ENCODE measurements at regions not wholly inside any gene's neighbourhood (a gene's known extent, or its start where the extent isn't known, plus 50 kb on each side); places are given as distances from the start of the nearest gene placed in this dataset.
"Not testable (repeated sequence)": the region's sequence is repeated elsewhere in the genome, so short reads cannot be mapped to it uniquely, and the experiment has no call there.

DNA sequence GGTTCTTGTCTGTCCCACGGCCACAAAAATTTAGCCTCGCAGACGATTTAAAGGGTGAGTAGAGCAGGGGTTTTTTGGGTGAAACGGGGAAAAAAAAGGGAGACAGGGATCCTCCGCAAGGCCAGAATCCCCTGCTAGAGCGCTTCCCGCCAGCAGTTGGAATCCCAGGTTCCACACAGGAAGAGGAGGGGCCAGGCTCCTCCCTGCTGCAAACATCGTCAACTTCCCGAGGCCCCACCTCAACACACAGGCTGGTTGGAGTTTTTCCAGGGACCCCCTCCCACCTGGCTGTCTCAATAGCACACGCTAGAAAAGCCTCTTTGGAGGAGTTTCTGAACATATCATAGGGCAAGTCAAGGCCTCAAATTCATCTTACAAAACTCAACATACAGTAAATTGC lies 112.7 kb downstream of the MTERF1 start:
- no peak for DNase-seq (ENCODE audit: low read depth in 2 of 3, low spot score in 1 of 3)

DNA sequence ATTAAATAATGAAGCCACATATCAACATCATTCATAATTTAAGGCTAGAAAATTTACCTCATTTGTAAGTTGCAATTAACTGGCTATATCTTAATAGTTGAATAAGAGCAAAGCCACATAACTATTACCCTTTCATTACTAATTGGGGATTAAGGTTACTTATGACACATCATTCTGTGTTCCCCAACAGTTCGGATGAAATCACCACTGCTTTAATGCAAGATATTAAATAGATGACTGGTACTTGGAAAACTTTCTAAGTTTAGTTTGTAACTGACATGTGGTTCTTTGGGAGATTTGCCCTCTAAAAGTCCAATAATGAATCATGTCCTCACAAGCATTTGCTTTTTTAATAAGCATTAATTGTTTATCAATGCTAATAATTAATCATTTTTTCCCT lies 109.1 kb downstream of the MTERF1 start:
- no peak for DNase-seq (ENCODE audit: low read depth in 2 of 3, low spot score in 1 of 3)

DNA sequence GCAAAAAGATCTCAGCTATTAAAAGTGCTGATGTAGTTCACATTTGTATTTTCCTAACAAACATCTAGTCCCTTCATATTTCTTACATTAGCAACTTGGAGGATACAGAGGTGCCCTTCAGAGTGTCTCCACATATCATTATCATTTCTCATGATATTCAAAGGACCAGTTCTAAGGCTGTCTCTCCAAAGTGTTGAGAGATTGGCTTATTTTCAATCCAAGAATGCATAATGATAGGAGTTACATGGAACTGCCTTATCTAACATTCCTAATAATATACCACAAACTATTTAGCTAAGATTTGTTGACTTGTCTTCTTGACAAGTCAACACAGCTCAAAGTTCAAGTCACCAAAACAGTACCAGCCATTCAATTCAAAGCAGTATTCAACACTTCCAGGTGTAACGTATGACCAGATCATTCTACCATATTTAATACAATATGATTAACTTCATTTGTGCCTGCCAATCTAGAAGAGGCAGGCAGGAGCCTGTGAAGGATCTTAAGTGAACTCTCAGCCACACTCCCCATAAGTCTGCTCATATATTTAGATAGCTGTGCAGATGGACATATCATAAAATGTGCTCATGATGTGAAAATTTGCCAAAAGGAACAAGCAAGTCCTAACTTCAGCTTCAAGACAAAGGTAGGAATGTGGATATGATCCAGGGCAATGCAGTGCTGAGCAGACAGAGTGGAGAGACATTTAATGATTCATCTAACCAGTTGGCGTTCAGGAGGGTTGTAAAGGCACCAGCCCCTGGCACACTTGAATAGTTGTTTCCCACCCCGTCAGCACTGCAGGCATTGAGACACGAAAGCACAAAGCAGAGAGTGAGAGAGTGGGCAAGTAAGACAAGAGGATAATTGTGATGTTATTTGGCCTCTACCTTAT lies 108.3 kb downstream of the MTERF1 start:
- DNase-seq (ENCODE audit: low read depth in 2 of 3, low spot score in 1 of 3), result no peak

DNA sequence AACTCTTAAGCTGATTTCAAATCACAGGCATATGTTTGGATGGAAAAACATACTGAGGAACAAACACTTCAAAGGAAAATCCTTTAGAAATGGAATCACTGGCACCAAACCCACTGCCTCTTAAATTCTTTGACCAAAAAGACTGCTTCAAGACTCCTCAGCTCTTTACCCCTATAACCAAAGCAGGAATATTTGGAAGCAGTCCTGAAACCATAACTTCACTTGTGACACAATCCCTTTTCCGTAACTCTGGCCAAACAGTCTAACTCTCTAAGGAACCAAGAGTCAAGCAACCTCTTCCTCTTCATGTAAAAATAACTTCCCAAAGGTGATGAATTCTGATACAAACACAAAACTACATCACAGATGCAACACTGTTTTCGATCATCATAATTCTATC lies 104.3 kb downstream of the MTERF1 start:
- no peak for DNase-seq (ENCODE audit: low read depth in 2 of 3, low spot score in 1 of 3)

DNA sequence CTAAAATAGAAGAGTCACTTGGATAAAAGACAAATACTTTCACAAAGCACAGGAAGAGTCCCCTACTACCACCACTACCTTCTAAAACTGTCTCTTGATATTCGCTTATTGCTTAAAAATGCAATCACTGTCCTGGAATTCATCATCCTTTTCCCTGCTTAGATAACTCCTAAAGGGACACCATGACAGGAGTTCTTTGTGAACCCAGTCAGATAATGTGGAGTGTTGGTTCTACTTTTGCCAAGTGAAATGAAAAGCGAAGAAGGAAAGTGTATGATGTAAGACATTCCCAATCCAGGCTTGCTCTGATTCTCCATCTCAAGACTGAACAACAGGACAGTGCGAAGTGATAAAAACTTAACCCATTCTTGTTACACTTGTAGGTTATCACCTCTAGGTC lies 103.0 kb downstream of the MTERF1 start:
- no peak for DNase-seq (ENCODE audit: low read depth in 2 of 3, low spot score in 1 of 3)

DNA sequence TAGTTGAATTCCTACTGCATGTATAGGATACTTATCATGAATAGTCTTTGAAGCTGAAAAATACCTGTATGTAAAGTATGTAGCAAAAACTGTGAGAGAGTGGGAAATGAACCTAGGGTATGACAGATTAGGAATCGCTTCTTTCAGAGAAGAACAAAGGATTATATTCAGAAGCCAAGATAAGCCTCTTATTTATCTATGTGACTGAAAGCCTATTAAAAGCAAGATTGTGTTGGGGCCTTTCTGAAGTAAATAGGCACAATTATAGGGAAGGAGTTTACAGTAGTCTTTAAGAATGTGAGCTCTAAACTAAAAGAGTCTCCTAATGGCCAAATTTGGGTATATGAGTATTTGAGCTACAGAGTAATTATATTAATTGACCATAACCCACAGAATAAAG lies 102.1 kb downstream of the MTERF1 start:
- no peak for DNase-seq (ENCODE audit: low read depth in 2 of 3, low spot score in 1 of 3)

DNA sequence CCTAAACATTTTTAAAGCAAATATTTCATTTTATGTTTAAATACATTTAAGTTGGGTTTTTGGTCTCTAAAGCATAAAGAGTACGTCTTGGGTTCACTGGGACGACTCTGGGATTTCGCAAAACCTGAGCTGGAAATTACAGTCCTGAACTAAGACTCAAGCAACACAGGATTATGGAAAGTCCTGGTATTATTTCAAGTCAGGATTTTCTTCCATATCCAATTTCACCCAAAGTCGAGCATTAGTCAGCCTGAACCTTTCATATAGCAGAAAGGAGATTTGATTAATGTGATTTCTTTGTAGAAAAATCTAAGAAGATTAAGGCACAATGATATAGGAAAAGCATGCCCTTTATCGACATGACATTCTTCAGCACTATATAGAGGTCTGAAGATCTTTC lies 100.0 kb downstream of the MTERF1 start:
- no peak for DNase-seq (ENCODE audit: low read depth in 2 of 3, low spot score in 1 of 3)

DNA sequence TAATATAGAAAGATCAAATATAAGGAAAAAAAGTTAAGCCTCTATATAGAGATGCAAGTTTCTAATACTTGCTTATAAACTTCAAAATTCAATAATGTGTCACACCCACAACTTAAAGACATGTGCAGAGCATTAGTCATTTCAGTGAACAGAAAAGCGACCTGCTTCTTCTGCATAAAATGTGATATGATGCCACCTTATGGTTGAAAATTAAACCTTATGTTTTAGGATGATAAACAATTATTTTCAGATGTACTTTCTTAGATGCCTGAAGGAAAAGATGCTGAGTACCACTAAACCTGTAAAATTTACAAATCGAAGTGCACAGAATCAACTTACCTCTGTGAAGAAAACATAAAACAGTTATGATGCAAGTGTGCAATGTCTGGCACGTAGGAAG lies 96.0 kb downstream of the MTERF1 start:
- DNase-seq (ENCODE audit: low read depth in 2 of 3, low spot score in 1 of 3), result no peak

DNA sequence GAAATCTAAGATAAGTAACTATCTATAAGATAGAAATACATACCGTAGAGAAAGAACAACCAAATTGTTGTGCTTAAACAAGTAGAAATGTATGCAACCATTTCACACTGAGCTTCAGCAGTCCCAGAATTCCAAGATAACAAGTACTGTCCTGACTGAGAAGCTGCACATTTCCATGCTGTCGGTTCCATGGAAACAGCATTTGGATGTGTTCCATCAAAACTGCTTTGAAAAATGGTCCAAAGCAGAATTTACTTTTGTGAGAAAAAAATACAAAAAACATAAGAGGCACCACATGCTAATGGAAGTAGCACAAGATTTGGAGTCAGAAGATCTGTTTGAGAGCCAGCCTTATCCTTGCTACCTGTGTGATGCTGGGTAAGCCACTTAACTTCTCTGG lies 92.6 kb downstream of the MTERF1 start:
- no peak for DNase-seq (ENCODE audit: low read depth in 2 of 3, low spot score in 1 of 3)

DNA sequence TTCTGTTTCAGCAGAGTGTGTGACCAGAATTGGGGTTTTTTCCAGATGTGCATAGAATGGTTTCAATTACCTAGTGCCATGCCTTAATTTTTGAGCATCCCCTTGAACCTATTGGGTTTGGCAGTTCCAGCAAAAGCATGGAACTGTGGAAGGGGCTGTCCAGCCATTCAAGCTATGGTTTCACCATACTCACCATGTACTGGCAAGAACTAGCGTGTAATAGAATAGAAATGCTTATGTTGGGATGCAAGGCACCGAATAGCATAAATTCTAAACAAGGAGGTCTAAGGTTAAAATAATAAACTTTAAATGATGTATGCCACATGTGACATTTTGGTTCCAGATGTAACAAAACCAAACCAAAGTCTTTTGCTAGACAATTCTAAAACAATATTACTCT lies 91.4 kb downstream of the MTERF1 start:
- DNase-seq (ENCODE audit: low read depth in 2 of 3, low spot score in 1 of 3), result no peak

DNA sequence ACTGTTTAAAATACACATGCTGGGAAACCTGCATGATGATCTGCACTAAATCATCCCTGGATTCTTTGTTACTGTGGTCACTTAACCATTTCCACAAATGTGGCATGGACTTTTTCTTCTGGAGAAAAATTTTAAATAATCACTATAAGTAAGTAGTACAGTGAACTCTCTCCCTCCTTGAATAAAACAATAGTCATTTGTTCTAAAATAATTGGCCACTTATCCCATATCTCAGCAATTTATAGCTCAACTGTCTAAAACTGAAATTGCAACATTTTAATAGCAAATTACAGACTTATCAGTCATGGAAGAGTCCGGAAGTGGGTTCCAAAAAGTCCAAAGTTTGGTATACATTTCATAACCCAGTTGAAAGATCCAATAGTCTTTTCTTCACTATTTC lies 90.9 kb downstream of the MTERF1 start:
- no peak for DNase-seq (ENCODE audit: low read depth in 2 of 3, low spot score in 1 of 3)

DNA sequence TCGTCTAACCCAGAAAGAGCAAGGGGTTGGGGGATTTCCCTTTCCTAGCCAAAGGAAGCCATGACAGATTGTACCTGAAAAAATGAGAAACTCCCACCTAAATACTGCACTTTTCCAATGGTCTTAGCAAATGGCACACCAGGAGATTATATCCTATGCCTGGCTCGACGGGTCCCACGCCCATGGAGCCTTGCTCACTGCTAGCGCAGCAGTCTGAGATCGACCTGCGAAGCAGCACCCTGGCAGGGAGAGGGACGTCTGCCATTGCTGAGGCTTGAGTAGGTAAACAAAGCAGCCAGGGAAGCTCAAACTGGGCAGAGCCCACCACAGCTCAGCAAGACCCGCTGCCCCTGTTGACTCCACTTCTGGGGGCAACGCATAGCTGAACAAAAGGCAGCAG lies 89.9 kb downstream of the MTERF1 start:
- not testable (repeated sequence) for DNase-seq (ENCODE audit: low read depth in 2 of 3, low spot score in 1 of 3)

DNA sequence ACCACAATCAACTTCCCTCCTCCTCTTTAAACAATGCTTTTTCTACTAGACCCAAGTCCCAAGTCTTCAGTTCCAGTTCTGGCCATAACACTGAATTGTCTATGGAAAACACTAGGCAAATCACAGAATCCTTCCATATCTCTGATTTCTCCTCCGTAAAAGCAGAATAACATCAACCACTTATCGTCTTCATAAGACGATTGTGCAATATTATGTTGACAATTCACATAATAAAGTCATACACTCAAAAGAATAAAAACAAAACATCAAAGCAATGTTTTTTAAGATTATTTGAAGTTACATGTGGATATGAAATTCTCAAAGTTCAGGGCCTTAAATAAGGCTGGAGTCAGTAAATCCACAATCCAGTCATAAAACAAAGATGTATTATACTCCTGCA lies 84.4 kb downstream of the MTERF1 start:
- DNase-seq (ENCODE audit: low read depth in 2 of 3, low spot score in 1 of 3), result no peak

DNA sequence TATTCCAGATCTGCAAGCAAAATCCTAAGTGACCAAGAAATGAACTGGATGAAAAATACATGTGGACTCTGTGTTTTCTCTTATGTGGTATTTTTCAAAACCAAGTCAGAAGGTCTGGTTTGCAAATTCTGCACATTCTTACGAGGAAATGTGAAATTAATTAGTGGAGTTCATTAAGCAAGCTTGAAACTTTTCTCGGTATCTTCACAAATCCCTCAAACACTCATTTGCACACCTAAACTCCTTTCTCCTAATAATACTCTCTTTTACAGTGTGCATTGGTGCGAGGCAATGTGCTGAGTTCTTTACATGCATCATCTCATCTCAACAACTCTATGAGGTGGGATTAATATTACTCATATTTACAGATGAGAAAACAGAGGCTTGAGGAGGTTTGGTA lies 82.1 kb downstream of the MTERF1 start:
- DNase-seq (ENCODE audit: low read depth in 2 of 3, low spot score in 1 of 3), result no peak

DNA sequence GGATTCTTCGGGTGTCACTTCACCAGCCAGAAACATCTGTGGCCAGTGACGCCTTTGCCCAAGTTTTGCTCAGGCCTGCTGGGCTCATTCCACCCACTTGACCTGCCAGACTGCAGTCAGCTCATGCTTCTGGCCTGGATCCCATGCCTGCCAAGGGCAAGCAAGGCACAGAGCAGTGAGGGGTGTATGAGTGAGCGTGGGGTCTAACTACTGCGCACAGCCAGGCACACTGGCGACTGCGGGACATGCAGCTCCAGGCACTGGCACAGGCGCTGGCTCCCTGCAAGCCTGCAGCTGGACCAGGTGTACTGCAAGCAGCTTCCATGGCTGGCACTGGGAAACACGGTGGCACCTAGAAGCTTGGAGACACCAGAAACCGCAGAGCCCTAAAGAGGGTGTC lies 80.1 kb downstream of the MTERF1 start:
- DNase-seq (ENCODE audit: low read depth in 2 of 3, low spot score in 1 of 3), result no peak

DNA sequence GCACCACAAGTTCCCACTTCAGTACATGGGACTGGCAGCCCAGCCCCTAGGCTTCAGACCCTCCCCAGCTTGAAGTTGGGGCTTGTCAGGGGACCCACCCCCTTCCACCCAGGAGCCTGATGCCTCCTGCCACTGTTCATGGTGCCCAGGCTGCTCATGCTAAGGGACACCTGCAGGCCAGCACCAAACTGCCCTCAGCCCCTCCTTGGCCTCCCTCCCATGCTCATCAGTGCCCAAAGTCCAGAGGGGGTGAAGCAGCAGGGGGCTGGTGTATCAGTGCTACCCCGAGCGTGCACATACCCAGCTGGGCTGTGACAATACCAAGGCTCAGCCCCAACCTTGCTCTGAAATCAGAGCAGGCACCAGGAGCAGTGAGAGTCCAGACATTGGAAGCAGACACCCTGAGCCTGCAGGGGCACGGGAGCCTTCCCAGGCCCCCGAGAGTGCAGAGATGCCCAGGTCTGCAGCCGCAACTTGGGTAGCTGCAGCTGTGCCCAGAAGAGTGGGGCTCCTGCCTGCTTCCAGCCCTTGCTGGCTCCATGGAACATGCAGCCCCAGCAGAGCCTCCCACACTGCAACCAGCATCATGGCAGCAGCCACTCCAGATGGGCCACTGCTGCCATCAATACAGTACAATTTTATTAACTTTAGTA lies 79.0 kb downstream of the MTERF1 start:
- no peak for DNase-seq (ENCODE audit: low read depth in 2 of 3, low spot score in 1 of 3)

DNA sequence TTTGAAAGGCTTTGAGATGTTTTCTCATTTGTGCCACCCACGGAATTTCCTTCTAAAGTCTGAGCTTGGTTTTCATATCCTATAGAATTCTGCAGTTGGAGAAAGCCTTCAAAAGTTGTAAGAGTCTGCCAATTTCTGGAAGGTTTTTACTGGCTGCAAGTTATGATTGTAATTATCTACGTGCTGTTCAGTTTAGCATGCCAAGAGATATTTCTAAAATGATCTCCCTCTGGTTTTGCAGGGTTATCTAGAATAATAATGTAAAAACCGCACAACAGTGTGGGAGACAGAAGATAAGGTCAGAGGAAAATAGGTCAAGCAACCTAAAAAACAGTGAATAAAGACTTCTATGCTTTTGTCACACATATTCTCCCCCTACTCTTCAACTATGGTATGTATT lies 69.3 kb downstream of the MTERF1 start:
- no peak for DNase-seq (ENCODE audit: low read depth in 2 of 3, low spot score in 1 of 3)

DNA sequence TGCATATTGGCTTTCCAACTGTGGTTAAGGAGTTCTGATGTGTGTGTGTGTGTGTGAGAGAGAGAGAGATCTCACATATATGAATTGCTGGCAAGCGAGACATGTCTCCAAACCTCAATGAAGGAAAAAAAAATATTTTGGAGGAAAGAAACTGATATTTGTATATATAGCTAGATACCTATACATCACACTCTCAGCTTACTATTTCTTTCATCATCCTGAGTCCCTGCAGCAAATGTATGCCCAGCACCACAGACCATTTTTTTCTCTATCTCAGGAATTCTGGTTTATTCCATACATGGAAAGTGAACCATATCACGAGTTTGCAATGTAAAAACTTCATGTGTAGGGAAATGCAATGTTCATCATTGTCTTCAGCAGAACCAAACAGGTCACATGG lies 68.9 kb downstream of the MTERF1 start:
- DNase-seq (ENCODE audit: low read depth in 2 of 3, low spot score in 1 of 3), result no peak

DNA sequence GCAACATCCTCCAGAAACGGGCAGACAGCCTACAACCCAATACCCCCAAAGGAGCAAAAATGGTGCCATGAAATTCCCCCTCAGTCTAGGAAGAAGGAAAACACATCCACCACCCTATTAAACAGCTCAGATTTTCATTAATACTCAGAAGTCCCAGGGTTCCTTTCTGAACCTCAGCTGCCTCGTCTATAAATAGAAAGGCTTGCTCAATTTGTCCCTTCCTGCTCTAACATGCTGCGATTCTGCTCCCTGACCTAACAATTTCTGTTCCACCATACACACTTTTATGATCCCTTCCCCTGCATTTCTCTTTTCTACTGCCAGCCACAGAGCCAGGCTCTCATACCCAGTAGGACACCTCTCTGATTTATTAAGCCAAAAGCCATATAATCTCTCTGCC lies 68.1 kb downstream of the MTERF1 start:
- DNase-seq (ENCODE audit: low read depth in 2 of 3, low spot score in 1 of 3), result no peak

DNA sequence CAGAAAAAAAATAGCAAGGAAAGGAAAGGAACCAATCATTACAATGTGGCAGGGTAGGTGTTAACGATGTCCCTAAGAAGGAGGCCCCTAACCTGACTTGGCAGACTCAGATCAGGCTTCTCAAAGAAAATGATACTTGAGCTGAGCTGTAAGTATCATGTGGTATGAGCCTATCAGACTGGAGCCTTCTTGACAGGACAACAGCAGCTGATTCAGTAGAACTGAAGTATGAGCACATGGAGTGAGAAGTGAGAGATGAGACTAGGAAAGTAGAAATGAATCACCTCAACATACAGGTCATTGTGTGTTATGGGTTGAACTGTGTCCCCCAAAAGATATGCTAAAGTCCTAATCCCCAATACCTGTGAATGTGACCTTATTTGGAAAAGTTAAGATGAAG lies 66.3 kb downstream of the MTERF1 start:
- no peak for DNase-seq (ENCODE audit: low read depth in 2 of 3, low spot score in 1 of 3)

All from stimulated activated CD4-positive, alpha-beta T cell treated with anti-CD3 and anti-CD28 coated beads, Interleukin-12 subunit alpha, Interleukin-12 subunit beta, amount 100 ng/mL, for 48 hours (primary cell).